WTC11 (cell line): ENCODE measurements at regions not wholly inside any gene's neighbourhood (a gene's known extent, or its start where the extent isn't known, plus 50 kb on each side); places are given as distances from the start of the nearest gene placed in this dataset.

Source experiments
- ATAC-seq: fragments of 200-7000 bp; cut with Tn5 transposase; 2 replicates; pipeline ENCODE4 v1.10.0; 2021; ENCODE audit warnings: mild to moderate bottlenecking, moderate library complexity
- CTCF ChIA-PET: fragments of 300-600 bp; sonication (Branson Sonifier 250); formaldehyde crosslinking; loops from one replicate; lab custom pipeline; 2021; ENCODE audit warnings: antibody characterized with exemption; lab: Charles Lee
- POLR2A ChIA-PET: fragments of 350-600 bp; sonication (Branson Sonifier 250); formaldehyde crosslinking; loops from one replicate; lab custom pipeline; 2021; ENCODE audit warnings: antibody characterized with exemption; lab: Charles Lee
- DNase-seq: peaks from one replicate; pipeline ENCODE4 v3.0.0; 2021; ENCODE audit warnings: low spot score
- H3K27ac Mint-ChIP-seq: 2 replicates; pipeline ENCODE4 v1.8.0; 2021; ENCODE audit warnings: mixed read lengths
- H3K27me3 Mint-ChIP-seq: 2 replicates; pipeline ENCODE4 v1.8.0; 2021; ENCODE audit warnings: low read depth, mild to moderate bottlenecking, moderate library complexity, mixed read lengths
- H3K36me3 Mint-ChIP-seq: 2 replicates; pipeline ENCODE4 v1.8.0; 2021; ENCODE audit warnings: mixed read lengths
- H3K4me1 Mint-ChIP-seq: 2 replicates; pipeline ENCODE4 v1.8.0; 2022; ENCODE audit warnings: mixed read lengths
- H3K4me3 Mint-ChIP-seq: 2 replicates; pipeline ENCODE4 v1.8.0; 2021; ENCODE audit warnings: mild to moderate bottlenecking, moderate library complexity, mixed read lengths
- H3K9me3 Mint-ChIP-seq: 2 replicates; pipeline ENCODE4 v1.8.0; 2021; ENCODE audit warnings: mixed read lengths
- ARID4B ChIP-seq: sonication (generic); formaldehyde crosslinking; IDR thresholded peaks from 2 replicates; pipeline ENCODE4 v1.8.0; 2023; ENCODE audit warnings: missing genetic modification reagents, mild to moderate bottlenecking, borderline replicate concordance
- ATF2 ChIP-seq: sonication (generic); formaldehyde crosslinking; IDR thresholded peaks from 2 replicates; pipeline ENCODE4 v1.8.1; 2022; ENCODE audit warnings: low read depth, missing genetic modification reagents, borderline replicate concordance
- ATF6 ChIP-seq: sonication (generic); formaldehyde crosslinking; IDR thresholded peaks from 2 replicates; pipeline ENCODE4 v1.8.1; 2023; ENCODE audit warnings: mild to moderate bottlenecking, missing genetic modification reagents
- CBFB ChIP-seq: sonication (generic); formaldehyde crosslinking; IDR thresholded peaks from 2 replicates; pipeline ENCODE4 v1.8.1; 2022; ENCODE audit warnings: mild to moderate bottlenecking, low read depth, missing genetic modification reagents
- CREM ChIP-seq: sonication (generic); formaldehyde crosslinking; IDR thresholded peaks from 2 replicates; pipeline ENCODE4 v1.8.1; 2022; ENCODE audit warnings: mild to moderate bottlenecking, missing genetic modification reagents, moderate library complexity
- GABPB1 ChIP-seq: sonication (generic); formaldehyde crosslinking; IDR thresholded peaks from 2 replicates; pipeline ENCODE4 v1.8.1; 2023; ENCODE audit warnings: mild to moderate bottlenecking, missing genetic modification reagents
- GRHL2 ChIP-seq: fragments of 250-450 bp; sonication (Bioruptor Pico); IDR thresholded peaks from 2 replicates; pipeline ENCODE4 v1.8.0; 2022; ENCODE audit warnings: mild to moderate bottlenecking, moderate library complexity; ENCODE audit not compliant: insufficient replicate concordance, severe bottlenecking
- IRF2 ChIP-seq: sonication (generic); formaldehyde crosslinking; IDR thresholded peaks from 2 replicates; pipeline ENCODE4 v1.8.0; 2022; ENCODE audit warnings: low read depth, missing genetic modification reagents, borderline replicate concordance
- MAX ChIP-seq: sonication (generic); formaldehyde crosslinking; IDR thresholded peaks from 2 replicates; pipeline ENCODE4 v1.8.0; 2022; ENCODE audit warnings: mild to moderate bottlenecking, missing genetic modification reagents
- PREB ChIP-seq: sonication (generic); formaldehyde crosslinking; IDR thresholded peaks from 2 replicates; pipeline ENCODE4 v1.8.1; 2022; ENCODE audit warnings: mild to moderate bottlenecking, missing genetic modification reagents, moderate library complexity, borderline replicate concordance
- PRRX2 ChIP-seq: fragments of 250-450 bp; sonication (Bioruptor Pico); IDR thresholded peaks from 2 replicates; pipeline ENCODE4 v1.8.0; 2021; ENCODE audit warnings: mild to moderate bottlenecking
- SMAD4 ChIP-seq: sonication (generic); formaldehyde crosslinking; IDR thresholded peaks from 2 replicates; pipeline ENCODE4 v1.8.0; 2022; ENCODE audit warnings: mild to moderate bottlenecking, missing genetic modification reagents
- ZNF121 ChIP-seq: sonication (generic); formaldehyde crosslinking; IDR thresholded peaks from 2 replicates; pipeline ENCODE4 v1.8.0; 2023; ENCODE audit warnings: missing genetic modification reagents
- ZNF396 ChIP-seq: fragments of 250-450 bp; sonication (Bioruptor Pico); IDR thresholded peaks from 2 replicates; pipeline ENCODE4 v1.8.0; 2021; ENCODE audit warnings: mild to moderate bottlenecking, moderate library complexity, borderline replicate concordance
- ZNF425 ChIP-seq: fragments of 250-450 bp; sonication (Bioruptor Pico); conservative IDR thresholded peaks from 2 replicates; pipeline ENCODE4 v1.9.0; 2021; ENCODE audit warnings: mild to moderate bottlenecking

- DNase-seq: no peak
- CTCF ChIA-PET: no interaction called here
- Mint-ChIP-seq H3K27me3 (peaks cover 8% of the 10 kb centered on the region; the same call in 1 of the 2 replicates), H3K4me3 (no peak overlapping the region), H3K4me1 (peaks cover 38% of the 10 kb centered on the region), H3K36me3 (no peaks in the 10 kb centered on the region), H3K9me3 (peaks cover 4% of the 10 kb centered on the region), H3K27ac (no peak overlapping the region)
- TF ChIP-seq CBFB (CRISPR knock-in tag) (no peak), PREB (CRISPR knock-in tag) (no peak), MAX (CRISPR knock-in tag) (no peak), ARID4B (CRISPR knock-in tag) (no peak), SMAD4 (CRISPR knock-in tag) (no peak), GRHL2 (no peak), GABPB1 (CRISPR knock-in tag) (no peak), ZNF121 (CRISPR knock-in tag) (no peak), PRRX2 (CRISPR knock-in tag) (no peak), IRF2 (CRISPR knock-in tag) (no peak), ATF6 (CRISPR knock-in tag) (no peak), CREM (no peak), ATF2 (CRISPR knock-in tag) (no peak), ZNF425 (no peak), ZNF396 (no peak)
- no peak for ATAC-seq
- POLR2A ChIA-PET: no interaction called here
These were observed 151.8 kb upstream of the RAB4A start for GRCh38 chr1:229119161-229119560.
